NB4 (cell line): ENCODE measurements at regions not wholly inside any gene's neighbourhood (a gene's known extent, or its start where the extent isn't known, plus 50 kb on each side); places are given as distances from the start of the nearest gene placed in this dataset.

ENCODE experiments used
- DNase-seq: peaks from one replicate; pipeline ENCODE4 v3.0.0; 2010; ENCODE audit warnings: low read depth
- H3K4me3 ChIP-seq: one replicate; pipeline ENCODE4 v1.5.1; 2011; ENCODE audit warnings: mild to moderate bottlenecking, low read depth, low read length, moderate library complexity
- MYC ChIP-seq: IDR thresholded peaks from 2 replicates; pipeline ENCODE4 v1.6.1; 2011; ENCODE audit warnings: low read depth, low read length
- POLR2A ChIP-seq: IDR thresholded peaks from 2 replicates; pipeline ENCODE4 v1.6.1; 2011; ENCODE audit warnings: mild to moderate bottlenecking; ENCODE audit not compliant: insufficient read length; ENCODE audit errors: extremely low read depth
- TF ChIP-seq, protein P1 (sequence below): IDR thresholded peaks from 2 replicates; pipeline ENCODE4 v1.6.1; 2011; ENCODE audit warnings: low read depth, low read length
- TF ChIP-seq, protein P2 (sequence below): IDR thresholded peaks from one replicate; pipeline ENCODE4 v1.5.1; 2012; ENCODE audit warnings: low read depth, low read length

DNA sequence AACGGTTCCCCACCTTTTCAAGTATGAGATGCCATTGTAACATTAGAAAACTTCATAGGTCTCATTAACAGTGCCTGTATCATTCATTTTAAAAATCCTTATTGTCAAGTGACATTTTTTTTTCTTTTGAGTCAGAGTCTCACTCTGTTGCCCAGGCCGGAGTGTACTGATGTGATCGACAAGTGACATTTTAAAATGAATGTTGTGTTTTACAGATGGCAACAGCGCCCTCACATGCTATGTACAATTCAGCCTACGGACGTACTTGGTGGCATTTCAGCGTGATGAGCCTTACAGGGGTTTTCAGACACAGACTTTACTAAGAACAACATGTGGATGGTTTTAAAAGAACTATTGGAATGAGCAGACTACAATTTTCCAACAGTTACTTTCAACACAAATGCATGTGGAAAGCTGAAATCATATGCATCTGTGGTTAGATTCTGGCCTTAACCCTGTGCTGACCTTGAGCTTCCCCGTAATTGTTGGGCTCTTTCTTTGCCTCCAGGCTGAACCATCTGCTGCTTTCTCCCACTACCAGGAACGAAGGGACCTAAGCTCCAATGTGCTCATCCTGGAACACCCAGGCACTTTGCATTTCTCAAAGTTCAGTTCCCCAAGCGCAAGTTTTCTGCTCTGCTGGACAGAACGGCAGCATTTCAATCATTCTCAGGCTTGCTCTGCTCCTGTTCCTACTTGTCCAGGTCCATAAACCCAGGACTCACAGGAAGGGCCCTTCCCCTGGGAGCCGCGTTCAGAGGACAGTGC lies 119.9 kb upstream of the NDUFV2 start:
- TF ChIP-seq MYC (no peak), POLR2A (no peak)
- TF ChIP-seq, protein P1, sequence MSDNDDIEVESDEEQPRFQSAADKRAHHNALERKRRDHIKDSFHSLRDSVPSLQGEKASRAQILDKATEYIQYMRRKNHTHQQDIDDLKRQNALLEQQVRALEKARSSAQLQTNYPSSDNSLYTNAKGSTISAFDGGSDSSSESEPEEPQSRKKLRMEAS = no peak
- TF ChIP-seq, protein P2, sequence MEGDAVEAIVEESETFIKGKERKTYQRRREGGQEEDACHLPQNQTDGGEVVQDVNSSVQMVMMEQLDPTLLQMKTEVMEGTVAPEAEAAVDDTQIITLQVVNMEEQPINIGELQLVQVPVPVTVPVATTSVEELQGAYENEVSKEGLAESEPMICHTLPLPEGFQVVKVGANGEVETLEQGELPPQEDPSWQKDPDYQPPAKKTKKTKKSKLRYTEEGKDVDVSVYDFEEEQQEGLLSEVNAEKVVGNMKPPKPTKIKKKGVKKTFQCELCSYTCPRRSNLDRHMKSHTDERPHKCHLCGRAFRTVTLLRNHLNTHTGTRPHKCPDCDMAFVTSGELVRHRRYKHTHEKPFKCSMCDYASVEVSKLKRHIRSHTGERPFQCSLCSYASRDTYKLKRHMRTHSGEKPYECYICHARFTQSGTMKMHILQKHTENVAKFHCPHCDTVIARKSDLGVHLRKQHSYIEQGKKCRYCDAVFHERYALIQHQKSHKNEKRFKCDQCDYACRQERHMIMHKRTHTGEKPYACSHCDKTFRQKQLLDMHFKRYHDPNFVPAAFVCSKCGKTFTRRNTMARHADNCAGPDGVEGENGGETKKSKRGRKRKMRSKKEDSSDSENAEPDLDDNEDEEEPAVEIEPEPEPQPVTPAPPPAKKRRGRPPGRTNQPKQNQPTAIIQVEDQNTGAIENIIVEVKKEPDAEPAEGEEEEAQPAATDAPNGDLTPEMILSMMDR = peak; percentile 34
- H3K4me3 ChIP-seq = no peak overlapping the region
- peak; percentile 46 for DNase-seq

DNA sequence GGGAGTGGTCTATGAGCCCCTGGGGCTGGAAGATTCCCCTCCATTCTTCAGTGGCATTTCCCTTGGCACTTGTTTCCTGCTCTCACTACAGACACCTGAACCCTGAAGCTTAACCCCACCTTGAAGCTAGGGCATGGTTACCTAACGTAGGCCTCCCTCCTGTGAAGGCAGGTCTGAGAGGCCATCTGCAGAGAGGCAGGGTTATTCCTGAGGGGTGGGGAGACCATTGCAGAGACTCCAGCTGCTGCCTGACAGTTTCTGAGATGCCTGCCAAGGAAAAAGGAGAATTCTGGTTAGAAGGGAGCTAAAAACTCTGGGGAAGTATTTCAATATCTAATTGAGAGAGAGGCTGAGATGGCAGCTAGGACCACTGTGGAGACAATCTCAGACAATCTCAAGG lies 119.3 kb upstream of the NDUFV2 start:
- no peak for DNase-seq
- no peak overlapping the region for H3K4me3 ChIP-seq
- TF ChIP-seq MYC = no peak
- TF ChIP-seq, protein P2 = no peak
- TF ChIP-seq POLR2A = no peak
- TF ChIP-seq, protein P1 = no peak

DNA sequence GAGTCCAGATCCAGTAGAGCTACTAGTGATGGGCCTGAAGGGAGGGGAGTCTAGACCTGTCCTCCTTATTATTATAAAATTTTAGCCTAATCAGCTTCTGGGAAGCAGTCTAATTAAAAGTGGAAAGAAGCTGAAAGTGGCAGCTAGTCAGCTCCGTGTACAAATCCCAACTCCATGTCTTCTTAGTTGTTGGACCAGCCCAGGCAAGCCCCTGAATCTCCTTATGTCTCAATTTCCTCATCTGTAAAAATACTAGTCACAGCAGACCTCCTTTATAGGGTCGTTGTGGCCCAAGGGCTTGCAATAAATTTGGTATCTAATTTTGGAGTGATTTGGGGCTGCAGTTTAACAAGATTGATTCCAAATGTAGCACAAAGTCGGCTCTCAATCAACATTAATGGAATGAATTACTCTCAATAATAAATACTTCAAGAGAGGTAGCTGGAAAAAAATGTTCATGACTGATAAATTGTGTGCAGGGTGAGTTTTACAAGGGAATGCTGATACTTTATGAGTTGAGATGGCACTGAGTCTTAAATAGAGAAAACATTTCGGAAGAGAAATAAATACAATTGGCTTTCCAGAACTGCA lies 118.3 kb upstream of the NDUFV2 start:
- DNase-seq = no peak
- no peak overlapping the region for H3K4me3 ChIP-seq
- TF ChIP-seq POLR2A (no peak), MYC (no peak)
- TF ChIP-seq, protein P2 = no peak
- TF ChIP-seq, protein P1 = no peak

DNA sequence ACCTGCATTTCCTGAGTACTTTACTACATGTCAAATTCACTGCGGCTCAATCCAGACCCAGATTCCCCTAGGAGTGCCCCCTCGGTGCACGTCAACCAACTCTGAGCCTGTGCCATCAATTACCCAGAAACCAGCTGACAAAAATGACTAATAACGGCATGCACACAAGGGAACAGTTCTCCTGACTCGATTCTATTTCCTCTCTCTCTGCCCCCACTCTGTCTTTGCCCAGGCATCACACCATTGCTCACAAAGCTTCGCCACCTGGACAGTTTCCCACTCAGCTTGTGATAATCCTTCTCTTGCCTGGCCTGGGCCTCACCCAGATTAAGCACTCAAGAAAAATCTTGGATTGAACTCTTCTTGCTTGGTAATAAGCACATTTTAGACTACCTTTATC lies 115.3 kb upstream of the NDUFV2 start:
- DNase-seq = no peak
- H3K4me3 ChIP-seq = no peak overlapping the region
- TF ChIP-seq, protein P1 = no peak
- TF ChIP-seq, protein P2 = no peak
- TF ChIP-seq POLR2A = no peak
- no peak for TF ChIP-seq MYC

DNA sequence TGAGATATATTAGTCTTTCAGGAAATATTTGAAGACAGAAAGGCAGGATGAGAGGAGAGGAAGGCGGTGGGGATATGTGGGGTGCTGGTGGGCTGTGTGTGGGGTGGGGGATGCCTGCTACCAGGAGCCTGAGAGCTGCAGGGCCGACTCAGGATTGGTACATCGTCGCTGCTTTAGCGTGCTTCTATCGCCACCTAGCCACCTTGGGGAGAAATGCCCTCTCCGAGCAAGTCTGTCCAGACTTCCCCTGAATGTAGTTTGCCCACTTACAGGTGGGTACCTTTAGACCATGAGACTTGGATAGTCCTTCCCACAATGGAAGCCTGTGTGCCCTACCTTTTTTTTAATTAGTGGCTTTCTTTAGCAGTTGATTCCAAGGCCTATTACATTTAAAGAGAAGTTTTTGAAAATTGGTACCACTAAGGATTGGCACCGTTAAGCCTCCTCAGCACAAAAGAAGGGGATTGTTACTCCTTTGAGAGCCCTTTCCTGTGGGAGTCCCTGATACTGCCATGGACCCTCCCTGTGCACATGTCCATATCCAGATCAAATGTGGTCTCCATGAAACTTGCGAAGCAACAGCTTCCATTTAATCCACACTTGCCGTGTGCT lies 114.1 kb upstream of the NDUFV2 start:
- TF ChIP-seq, protein P2 = peak; percentile 76
- no peak for TF ChIP-seq POLR2A
- DNase-seq = peak; percentile 71
- H3K4me3 ChIP-seq = no peak overlapping the region

DNA sequence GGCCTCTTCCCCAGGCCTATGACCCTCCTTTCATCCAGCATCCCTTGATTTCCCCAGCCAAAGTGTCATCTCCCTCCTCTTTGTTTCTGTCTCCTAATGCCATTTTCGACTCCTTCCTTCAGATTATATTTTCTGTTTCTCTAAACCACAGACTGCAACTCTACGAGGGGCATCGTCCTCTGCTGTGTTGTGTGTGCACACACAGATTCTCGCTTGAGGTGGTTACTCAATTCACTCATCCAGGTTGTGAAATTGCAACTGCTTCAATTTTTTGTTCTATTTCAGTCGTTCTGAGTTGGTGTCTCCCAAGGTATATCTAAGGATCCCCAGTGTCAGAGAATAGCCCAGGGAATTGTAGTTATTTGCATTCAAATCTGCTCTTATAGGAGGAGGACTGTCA lies 113.5 kb upstream of the NDUFV2 start:
- TF ChIP-seq POLR2A (no peak), MYC (no peak)
- TF ChIP-seq, protein P1 = no peak
- DNase-seq = peak; percentile 58
- no peak overlapping the region for H3K4me3 ChIP-seq
